Parathyroid adenoma (tissue), 2 donors: ENCODE measurements at regions not wholly inside any gene's neighbourhood (a gene's known extent, or its start where the extent isn't known, plus 50 kb on each side); places are given as distances from the start of the nearest gene placed in this dataset.

Experiments
- H2AFZ ChIP-seq: fragments of 300-600 bp; sonication (generic); one replicate; pipeline ENCODE4 v1.7.0; 2017; ENCODE audit warnings: antibody characterized with exemption, mild to moderate bottlenecking
- H3K27ac ChIP-seq: fragments of 300-600 bp; sonication (generic); one replicate; pipeline ENCODE4 v1.7.0; 2017
- H3K27me3 ChIP-seq: fragments of 300-600 bp; sonication (generic); one replicate; pipeline ENCODE4 v1.7.0; 2017; ENCODE audit warnings: low read length; ENCODE audit not compliant: control insufficient read depth, insufficient read depth
- H3K36me3 ChIP-seq: fragments of 300-600 bp; sonication (generic); one replicate; pipeline ENCODE4 v1.7.0; 2017; ENCODE audit warnings: low read length; ENCODE audit not compliant: control insufficient read depth, insufficient read depth
- H3K4me1 ChIP-seq: fragments of 300-600 bp; sonication (generic); one replicate; pipeline ENCODE4 v1.7.0; 2017; ENCODE audit warnings: control low read depth
- H3K4me2 ChIP-seq: fragments of 300-600 bp; sonication (generic); one replicate; pipeline ENCODE4 v1.7.0; 2017; ENCODE audit warnings: low read length
- H3K4me3 ChIP-seq: fragments of 300-600 bp; sonication (generic); one replicate; pipeline ENCODE4 v1.7.0; 2017; ENCODE audit warnings: low read depth, low read length
- H3K79me2 ChIP-seq: fragments of 300-600 bp; sonication (generic); one replicate; pipeline ENCODE4 v1.7.0; 2017; ENCODE audit warnings: control low read depth
- H3K9ac ChIP-seq: fragments of 300-600 bp; sonication (generic); one replicate; pipeline ENCODE4 v1.7.0; 2017; ENCODE audit warnings: mild to moderate bottlenecking
- H3K9me3 ChIP-seq: fragments of 300-600 bp; sonication (generic); one replicate; pipeline ENCODE4 v1.7.0; 2017; ENCODE audit warnings: low read length; ENCODE audit not compliant: control insufficient read depth
- CTCF ChIP-seq: fragments of 300-600 bp; sonication (generic); IDR thresholded peaks from one replicate; pipeline ENCODE4 v1.7.0; 2017; ENCODE audit warnings: antibody characterized with exemption, mild to moderate bottlenecking
- donor health status: primary hyperparathyroidism.

GRCh38 chr18:72324677-72325076 lies 219.5 kb downstream of the CBLN2 start:
- no peak overlapping the region for H3K9ac ChIP-seq
- no peak for TF ChIP-seq CTCF
- no peaks in the 10 kb centered on the region for H3K27me3 ChIP-seq
- no peak overlapping the region for H3K4me3 ChIP-seq
- no peak overlapping the region for H3K27ac ChIP-seq
- no peaks in the 10 kb centered on the region for H3K9me3 ChIP-seq
- no peaks in the 10 kb centered on the region for H3K4me1 ChIP-seq
- no peak overlapping the region for H2AFZ ChIP-seq
- H3K36me3 ChIP-seq: no peaks in the 10 kb centered on the region
- H3K79me2 ChIP-seq: no peaks in the 10 kb centered on the region
- no peak overlapping the region for H3K4me2 ChIP-seq

- no peak for TF ChIP-seq CTCF
- Histone ChIP-seq H3K79me2 (no peaks in the 10 kb centered on the region), H3K36me3 (no peaks in the 10 kb centered on the region), H3K4me1 (no peaks in the 10 kb centered on the region), H3K27ac (no peak overlapping the region), H3K4me3 (no peak overlapping the region), H2AFZ (no peak overlapping the region), H3K4me2 (no peak overlapping the region), H3K27me3 (no peaks in the 10 kb centered on the region), H3K9ac (no peak overlapping the region), H3K9me3 (no peaks in the 10 kb centered on the region)
Observed at GRCh38 chr18:72316497-72316896, 227.6 kb downstream of the CBLN2 start.

- Histone ChIP-seq H3K27me3 (no peaks in the 10 kb centered on the region), H3K27ac (no peak overlapping the region), H3K79me2 (no peaks in the 10 kb centered on the region), H3K4me3 (no peak overlapping the region), H3K9me3 (no peaks in the 10 kb centered on the region), H3K9ac (no peak overlapping the region), H3K36me3 (no peaks in the 10 kb centered on the region), H3K4me2 (no peak overlapping the region), H3K4me1 (no peaks in the 10 kb centered on the region), H2AFZ (no peak overlapping the region)
- no peak for TF ChIP-seq CTCF
Observed at GRCh38 chr18:72283148-72283925, 260.8 kb downstream of the CBLN2 start.

- Histone ChIP-seq H3K27me3 (no peaks in the 10 kb centered on the region), H3K4me2 (no peak overlapping the region), H3K4me3 (no peak overlapping the region), H3K27ac (no peak overlapping the region), H3K36me3 (no peaks in the 10 kb centered on the region), H3K9me3 (no peaks in the 10 kb centered on the region), H2AFZ (no peak overlapping the region), H3K9ac (no peak overlapping the region), H3K4me1 (no peaks in the 10 kb centered on the region), H3K79me2 (no peaks in the 10 kb centered on the region)
- TF ChIP-seq CTCF: no peak
Observed at GRCh38 chr18:72273025-72273424, 271.1 kb downstream of the CBLN2 start.

- no peak for TF ChIP-seq CTCF
- H3K9ac ChIP-seq: no peak overlapping the region
- no peaks in the 10 kb centered on the region for H3K4me1 ChIP-seq
- H3K4me2 ChIP-seq: no peak overlapping the region
- no peak overlapping the region for H3K4me3 ChIP-seq
- H3K27me3 ChIP-seq: no peaks in the 10 kb centered on the region
- H3K79me2 ChIP-seq: no peaks in the 10 kb centered on the region
- H3K27ac ChIP-seq: no peak overlapping the region
- no peak overlapping the region for H2AFZ ChIP-seq
- no peaks in the 10 kb centered on the region for H3K9me3 ChIP-seq
- H3K36me3 ChIP-seq: no peaks in the 10 kb centered on the region
Observed at GRCh38 chr18:72261590-72261989, 282.6 kb downstream of the CBLN2 start.
